ENCODE measurements at regions not wholly inside any gene's neighbourhood (a gene's known extent, or its start where the extent isn't known, plus 50 kb on each side); places are given as distances from the start of the nearest gene placed in this dataset.

DNA sequence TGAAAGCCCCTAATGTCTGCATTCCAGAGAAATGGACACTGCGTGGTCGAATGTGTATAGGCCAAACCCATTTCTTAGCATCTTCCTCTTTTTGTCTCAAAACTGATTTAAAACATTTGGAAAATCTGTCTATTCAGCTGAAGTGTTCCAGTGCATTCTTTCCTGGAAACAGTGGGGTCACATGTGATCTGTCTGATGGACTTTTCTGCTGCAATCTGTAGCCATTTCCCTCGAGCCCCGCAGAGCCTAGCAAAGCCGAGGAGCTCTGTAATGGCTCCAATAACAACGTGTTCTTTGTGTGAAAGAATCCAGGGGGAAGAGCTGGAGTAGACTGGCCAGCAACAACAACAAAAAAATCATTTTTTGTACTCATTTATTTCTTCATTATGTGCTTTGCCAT, 329.3 kb downstream of the BARHL2 start:
- no peak for TF ChIP-seq POLR2AphosphoS5 (IDR thresholded peaks at IDR 0.05)
- no peak for TF ChIP-seq POLR2A (IDR thresholded peaks at IDR 0.05)
